Peyer's patch (tissue), 4 donors: ENCODE measurements at regions not wholly inside any gene's neighbourhood (a gene's known extent, or its start where the extent isn't known, plus 50 kb on each side); places are given as distances from the start of the nearest gene placed in this dataset.

ENCODE experiments used
- POLR2A ChIP-seq, 2 donors: fragments of 450-650 bp; IDR thresholded peaks; one replicate each; pipeline ENCODE4 v1.5.1; 2017; ENCODE audit warnings: antibody characterized with exemption in 2 of 2, mild to moderate bottlenecking in 2 of 2, moderate library complexity in 2 of 2
- TF ChIP-seq, protein P1 (sequence below), 6 experiments: fragments of 450-650 bp in 4 of 6; fragments of 200-600 bp in 2 of 6; sonication (generic) in 1 of 6; IDR thresholded peaks; one replicate each; pipeline ENCODE4 v1.5.1; 2017 to 2019; ENCODE audit warnings: antibody characterized with exemption in 6 of 6, mild to moderate bottlenecking in 3 of 6, moderate library complexity in 1 of 6

DNA sequence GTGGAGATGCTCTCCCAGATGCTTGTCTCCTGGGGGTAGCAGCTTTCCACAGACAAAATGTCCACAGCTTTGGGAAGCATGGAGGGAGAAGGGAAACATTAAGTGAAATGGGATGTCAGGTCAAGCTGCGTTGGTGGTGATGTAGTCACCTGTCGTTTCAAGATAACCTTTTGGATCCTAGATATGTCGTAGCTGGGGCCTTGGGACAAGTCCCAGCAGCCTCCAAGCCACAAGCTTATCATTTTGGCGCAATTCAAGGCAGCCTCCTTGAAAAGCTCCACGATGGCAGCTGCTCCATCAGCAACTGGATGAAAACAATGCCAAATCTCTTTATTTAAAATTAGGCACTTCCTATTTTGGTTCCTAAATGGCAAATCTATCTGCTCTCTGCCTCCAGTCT, 52.0 kb downstream of the RTL9 start:
- TF ChIP-seq, protein P1, sequence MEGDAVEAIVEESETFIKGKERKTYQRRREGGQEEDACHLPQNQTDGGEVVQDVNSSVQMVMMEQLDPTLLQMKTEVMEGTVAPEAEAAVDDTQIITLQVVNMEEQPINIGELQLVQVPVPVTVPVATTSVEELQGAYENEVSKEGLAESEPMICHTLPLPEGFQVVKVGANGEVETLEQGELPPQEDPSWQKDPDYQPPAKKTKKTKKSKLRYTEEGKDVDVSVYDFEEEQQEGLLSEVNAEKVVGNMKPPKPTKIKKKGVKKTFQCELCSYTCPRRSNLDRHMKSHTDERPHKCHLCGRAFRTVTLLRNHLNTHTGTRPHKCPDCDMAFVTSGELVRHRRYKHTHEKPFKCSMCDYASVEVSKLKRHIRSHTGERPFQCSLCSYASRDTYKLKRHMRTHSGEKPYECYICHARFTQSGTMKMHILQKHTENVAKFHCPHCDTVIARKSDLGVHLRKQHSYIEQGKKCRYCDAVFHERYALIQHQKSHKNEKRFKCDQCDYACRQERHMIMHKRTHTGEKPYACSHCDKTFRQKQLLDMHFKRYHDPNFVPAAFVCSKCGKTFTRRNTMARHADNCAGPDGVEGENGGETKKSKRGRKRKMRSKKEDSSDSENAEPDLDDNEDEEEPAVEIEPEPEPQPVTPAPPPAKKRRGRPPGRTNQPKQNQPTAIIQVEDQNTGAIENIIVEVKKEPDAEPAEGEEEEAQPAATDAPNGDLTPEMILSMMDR (IDR thresholded peaks at IDR 0.05), result no peak
- no peak for TF ChIP-seq POLR2A (IDR thresholded peaks at IDR 0.05)
